HG03520 (cell line): ENCODE measurements at regions not wholly inside any gene's neighbourhood (a gene's known extent, or its start where the extent isn't known, plus 50 kb on each side); places are given as distances from the start of the nearest gene placed in this dataset.

Experiments used
- ATAC-seq: cut with Tn5 transposase; IDR thresholded peaks from one replicate; pipeline ENCODE4 v1.9.1; 2021; ENCODE audit warnings: mild to moderate bottlenecking, moderate library complexity; ENCODE audit not compliant: unreplicated experiment

DNA sequence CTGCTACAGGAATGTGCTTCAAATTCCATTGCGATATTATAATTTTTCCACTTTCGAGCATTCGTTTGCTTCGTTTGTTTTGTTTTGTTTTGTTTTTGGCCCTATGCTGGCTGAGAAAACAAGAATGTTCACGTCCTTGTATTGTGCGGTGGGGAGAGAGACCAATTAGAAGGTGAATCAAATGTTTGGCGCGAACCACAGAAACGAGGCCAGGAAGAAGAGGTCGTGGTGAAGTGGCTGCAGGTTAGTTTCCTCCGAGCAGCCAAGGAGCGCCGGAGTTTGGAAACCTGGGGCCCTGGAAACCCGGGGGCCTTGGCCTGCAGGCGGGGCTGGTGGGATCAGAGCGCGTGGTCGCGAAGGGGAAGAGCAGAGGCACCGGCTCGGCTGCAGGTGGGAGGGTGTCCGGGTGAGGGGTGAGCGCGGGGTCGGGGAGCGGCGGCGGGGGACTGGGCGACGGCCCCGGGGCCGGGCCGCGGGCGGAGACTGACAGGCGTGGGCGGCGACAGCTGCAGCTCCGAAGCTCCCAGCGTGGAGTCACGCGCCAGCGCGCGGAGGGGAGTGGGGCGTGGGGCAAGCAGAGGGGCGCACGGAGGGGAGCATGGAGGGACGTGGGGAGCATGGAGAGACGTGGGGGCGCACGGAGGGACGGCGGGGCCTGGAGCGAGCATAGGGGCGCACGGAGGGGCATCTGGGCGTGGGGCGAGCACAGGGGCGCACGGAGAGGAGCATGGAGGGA is 141.5 kb upstream of the PDE10A start:
- ATAC-seq = no peak

DNA sequence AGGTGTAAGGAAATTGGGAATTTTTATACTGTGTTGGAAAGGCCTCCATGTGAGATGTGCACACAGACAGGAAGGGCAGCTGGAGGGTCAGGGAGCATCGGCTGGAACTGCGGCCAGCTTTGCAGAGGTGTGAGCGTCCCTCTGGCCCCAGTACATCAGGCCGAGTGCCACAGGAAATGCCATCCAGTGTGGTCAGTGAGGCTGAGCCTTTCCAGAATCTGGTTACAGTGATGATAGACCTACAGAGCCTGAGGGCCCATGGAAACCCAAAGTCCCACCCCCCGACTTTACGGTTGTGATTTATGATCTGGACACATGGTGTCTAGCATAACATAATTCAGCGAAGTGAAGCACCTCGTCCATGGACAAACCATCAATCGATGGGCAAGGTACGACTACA is 137.3 kb upstream of the PDE10A start:
- no peak for ATAC-seq

DNA sequence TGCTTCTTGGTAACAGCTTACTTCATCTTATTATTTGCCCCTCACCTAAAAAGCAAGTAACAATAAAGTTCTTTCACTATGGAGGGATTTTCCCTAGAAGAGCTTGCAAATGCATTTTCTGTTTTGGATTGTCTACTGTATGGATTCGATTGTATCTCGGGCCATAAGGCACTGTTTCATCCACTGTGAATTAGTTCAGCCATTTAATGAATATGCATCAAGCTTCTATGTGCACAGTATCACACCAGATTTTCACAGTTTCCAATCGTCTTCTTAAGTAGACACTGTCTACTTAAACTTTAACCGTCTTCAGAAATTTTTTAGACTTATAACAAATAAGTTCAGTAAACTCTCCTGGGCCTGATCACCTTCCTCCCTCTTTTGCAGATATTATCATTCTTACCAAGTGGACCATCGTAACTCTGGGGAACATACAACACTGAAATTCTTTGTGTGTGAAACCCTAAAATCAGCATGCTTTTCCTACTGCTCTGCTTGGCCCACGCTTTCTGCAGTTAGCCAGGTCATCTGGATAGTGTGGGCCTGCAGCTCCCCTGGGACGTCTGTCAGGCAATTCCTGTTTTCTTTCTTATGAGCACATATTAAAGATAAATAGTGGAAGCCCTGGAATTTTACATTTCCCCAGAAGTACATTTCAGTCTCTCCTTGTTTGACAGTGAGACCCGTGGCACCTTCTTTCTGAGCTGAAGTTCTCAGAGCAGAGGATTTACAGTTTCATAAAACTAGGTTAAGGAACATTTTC is 136.5 kb upstream of the PDE10A start:
- no peak for ATAC-seq

DNA sequence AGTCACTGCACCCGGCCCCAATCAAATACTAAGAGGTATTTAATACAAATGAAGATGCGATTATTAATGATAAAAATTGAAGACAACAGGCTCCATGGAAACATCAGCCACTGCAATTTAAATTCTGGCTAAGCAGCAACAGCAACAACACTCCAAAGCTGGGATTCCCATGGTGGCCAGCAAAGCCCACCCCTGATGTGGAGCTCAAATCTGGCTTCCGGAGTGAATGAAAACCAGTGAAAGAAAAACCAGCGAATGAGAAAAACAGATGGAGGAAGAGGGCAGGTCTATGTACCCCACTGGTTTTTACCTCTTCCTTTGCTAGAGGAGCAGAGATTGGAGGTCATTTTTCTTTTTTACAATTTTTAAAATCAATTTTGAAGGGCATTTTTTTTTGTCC is 135.9 kb upstream of the PDE10A start:
- no peak for ATAC-seq

DNA sequence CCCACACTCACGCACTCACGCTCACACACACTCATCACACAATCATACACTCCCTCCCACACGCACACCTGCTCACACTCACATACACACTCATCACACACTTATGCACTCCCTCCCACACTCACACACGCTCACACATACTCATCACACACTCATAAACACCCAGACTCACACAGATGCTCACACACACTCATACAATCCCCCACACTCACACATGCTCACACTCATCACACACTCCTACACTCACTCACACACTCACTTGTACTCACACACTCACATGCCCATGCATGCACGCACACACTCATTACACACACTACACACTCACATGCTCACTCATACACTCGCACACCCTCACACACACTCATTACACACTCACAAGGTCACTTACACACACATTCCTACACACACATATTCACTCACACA is 131.1 kb upstream of the PDE10A start:
- ATAC-seq = no peak

DNA sequence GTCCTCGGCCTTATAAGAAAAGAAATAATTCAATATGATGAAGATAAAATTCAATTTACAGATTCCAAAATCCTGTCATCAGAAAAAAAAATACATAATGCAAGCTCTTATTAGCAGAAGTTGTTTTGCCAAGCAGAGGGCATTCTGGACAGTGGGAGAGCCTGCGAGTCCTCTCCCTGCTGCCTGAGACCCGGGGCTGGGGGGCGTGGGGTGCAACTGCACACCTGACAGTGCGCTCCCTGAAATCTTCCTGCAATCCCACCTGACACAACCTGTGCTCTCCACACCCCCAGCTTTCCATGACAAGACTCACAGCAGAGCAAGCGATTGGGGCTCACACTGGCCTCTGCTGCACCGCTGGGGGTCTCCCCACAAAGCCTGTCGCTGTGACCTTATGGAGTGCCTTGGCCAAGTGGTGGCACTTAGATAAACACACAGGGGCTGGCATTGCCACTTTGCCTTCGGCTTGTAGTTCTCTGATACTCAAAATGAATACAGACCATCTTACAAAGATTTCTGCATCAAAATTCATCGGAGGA is 130.3 kb upstream of the PDE10A start:
- ATAC-seq = no peak

DNA sequence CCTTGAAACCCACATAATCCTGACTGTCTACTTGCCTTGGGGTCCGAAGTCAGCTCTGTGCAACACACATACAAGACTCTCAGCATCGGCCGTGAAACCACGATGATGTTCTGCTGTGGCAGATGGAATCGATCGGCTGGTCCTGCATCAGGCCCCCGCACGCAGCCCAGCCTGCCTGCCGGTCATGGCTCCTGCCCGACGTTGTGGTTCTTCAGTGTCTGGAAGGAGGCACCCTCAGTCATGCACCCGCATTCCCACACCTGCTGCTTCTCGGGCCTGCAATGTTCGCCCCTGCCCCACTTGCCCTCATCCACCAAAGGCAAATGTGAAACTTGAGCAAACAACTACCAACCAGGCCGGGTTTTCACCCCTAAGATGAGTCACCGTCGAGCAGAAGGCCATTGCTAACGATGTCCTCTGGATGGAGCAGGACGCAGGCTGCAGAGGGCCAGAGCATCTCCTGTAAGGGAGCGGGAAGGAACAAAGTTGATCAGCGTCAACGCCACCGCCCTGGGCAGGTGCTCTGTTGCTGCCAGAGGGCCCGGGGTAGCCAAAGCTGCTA is 128.9 kb upstream of the PDE10A start:
- ATAC-seq = no peak

DNA sequence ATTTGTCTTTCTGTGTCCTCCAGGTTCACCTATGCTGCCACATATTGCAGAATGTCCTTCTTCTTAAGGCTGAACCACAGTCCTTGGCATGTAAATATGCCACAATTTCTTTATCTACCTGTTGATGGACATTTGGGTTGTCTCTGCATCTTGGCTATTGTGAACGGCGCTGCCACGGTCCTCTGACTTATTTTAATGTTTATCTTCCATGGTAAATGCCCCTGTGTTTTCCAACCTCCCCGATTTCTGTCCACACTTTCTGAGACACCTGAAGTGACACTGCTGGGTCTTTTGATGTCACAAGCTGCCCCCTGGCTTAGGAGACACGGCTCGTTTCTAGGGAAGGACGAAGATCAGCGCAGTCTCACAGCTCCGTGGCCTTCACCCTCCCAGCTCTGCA is 128.3 kb upstream of the PDE10A start:
- ATAC-seq = no peak

DNA sequence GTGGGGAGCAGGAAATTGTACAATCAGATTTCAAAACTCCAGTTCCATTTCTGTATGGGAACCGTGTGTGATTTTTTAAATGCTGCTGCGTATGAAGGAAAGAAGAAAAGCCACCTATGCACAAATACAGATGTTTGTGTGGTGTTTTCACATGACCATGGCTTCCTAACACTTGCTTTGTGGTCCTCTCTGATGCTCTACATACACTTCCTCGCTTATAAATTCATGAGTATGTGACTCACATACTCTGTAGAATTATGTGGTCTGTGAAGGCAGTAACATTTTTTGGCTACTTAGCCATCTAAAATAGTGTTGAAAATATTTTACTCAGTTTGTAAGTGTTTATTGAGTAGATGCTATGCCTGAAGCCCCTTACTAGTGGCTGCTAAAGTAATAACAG is 119.8 kb upstream of the PDE10A start:
- ATAC-seq = no peak

DNA sequence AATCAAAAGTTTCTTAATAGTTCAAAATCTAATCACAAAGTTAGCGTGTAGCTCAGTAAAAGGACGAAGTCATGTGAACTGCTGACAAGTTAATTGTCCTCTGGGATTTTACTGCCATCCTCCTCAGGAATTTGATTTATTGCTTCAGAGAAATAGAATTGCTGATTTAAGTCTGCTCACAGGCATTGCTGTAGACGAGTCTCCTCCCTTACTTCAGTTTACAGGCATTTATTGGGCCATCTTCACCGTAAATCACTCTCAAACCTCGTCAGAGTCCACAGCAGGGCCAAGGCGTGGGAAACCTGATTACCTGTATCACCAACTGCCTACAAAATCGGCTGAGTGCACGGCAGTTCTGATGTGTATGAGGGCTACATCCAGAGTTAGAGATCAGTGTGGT is 119.1 kb upstream of the PDE10A start:
- ATAC-seq = no peak

DNA sequence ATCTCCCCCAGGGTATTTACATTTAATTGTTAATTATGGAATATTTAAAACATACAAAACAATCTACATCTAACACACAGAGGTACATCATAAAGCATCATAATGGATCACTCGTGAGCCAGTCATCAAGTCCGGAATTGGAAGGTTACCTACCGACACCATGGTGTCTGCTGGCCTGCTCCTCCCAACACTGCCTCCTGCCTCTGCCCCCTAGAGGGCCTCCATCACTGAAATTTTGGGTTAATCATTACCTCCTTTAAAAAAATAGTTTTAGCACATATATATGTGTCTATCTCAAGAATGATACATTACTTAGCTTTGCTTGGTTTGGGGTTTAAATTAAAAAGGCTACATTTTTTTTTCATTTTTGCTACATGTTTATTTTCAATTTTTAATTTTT is 114.6 kb upstream of the PDE10A start:
- ATAC-seq = no peak

DNA sequence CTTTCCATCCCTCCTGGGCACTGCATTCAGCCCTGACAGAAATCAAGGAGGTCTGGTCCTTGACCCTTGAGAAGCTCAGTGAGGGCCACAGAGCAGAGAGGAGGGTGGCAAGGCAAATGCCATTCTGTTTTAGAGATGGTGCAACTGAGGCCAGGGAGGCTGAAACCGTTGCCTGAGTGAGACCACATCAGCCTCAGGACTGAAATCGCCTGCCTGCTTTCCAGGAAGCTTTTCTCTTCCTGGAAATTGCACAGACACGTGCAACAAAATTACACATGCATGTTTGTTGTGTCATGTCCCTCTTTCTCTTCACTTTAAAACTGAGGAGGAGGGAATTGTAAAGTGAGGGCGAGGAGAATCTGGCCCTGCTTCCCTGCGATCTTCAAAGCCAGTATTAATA is 113.7 kb upstream of the PDE10A start:
- no peak for ATAC-seq

DNA sequence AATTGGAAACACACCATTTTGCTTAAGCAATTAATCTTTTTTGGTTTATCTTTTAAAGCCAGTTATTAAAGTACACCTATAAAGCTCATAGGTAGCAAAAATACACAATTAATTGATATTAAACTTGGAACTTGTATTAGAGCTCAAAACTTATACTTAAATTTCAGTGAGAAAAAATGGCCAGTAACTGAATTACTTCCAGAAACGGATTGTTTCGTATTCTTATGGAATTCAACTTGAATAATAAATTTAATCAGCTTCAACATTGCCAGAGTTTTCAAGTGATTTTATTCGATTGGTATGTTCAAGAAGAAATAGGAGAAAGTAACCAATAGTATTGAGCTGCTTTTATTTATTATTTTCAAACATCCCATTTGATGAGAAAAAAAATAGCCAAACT is 112.7 kb upstream of the PDE10A start:
- no peak for ATAC-seq

DNA sequence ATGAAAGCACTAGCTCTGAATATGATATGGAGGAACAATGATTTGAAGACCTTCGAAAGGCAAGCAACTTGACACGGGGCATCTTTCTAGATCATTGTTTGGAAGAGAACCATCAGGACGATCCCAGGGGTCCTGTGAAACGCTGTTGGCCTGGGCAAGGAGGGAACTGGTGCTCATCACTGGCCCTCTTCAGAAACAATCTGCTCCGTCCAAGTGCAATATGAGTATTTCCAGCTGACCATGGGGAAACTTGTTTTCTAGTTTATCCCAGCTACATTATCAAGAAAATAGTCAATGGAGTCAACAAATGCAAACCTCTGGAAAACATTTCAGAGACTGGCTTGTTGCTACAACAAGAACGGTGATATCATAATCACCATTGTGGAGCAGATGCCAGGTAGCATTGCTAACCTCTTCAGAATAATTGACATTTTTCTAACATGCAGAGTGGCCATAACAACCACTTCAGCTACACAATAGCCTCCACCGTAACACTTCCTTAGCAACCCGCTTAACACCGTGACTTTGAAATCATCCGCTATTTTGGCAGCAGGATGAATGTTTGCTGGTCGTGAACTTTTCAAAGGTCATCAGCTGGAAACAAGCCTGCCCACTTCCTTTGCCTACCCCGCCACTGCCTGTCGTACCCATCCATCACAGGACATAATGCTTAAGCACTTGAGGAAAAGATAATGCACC is 112.0 kb upstream of the PDE10A start:
- no peak for ATAC-seq

DNA sequence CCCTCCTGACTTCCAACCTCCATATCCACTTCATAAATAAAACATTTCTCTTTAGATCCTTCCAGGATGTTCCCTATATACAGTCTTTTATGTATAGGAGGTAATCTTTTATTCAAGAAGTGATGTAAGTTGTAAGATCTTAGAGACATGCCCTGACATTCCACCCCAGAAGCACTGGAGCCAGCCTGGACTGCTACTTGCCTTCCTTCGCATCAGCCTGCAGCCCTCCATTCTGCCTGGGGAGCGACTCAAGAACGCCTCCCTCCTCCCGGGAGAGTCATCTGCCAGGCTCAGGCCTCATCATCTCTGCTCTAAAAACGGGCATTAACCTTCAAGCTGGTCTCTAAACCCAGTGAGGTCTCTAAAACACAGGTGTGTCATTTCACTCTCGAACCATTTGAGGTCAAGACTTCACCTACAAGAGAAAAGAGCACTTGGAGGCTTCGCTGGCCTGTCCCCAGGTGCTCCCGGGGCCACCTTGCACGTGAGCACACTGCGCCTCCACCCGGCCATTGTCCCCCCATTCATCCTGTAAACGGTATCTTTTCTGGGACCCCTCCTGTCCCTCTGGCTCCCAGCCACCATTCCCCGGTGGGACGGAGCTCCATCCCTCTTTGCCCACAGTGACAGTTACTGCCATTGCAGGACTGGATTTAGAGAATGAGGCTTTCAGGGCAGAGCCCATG is 107.5 kb upstream of the PDE10A start:
- ATAC-seq = no peak

DNA sequence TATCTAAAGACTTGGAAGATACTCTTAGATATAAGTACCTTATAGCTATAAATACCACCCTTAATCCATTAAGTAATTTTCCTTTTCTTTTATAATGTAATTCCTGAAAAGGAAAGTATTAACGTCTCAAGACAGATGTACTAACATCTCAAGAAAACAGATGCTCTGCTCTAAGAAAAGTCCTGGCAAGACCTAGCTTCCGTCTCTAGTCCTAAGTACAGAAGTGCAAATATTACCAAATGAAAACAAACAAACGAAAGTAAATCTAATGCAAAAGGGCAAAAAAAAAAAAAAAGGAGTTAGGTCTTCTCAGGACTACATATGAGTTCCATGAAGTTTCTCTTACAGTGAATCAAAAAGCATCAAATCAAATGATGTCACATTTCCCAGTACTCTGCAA is 106.8 kb upstream of the PDE10A start:
- ATAC-seq = no peak

DNA sequence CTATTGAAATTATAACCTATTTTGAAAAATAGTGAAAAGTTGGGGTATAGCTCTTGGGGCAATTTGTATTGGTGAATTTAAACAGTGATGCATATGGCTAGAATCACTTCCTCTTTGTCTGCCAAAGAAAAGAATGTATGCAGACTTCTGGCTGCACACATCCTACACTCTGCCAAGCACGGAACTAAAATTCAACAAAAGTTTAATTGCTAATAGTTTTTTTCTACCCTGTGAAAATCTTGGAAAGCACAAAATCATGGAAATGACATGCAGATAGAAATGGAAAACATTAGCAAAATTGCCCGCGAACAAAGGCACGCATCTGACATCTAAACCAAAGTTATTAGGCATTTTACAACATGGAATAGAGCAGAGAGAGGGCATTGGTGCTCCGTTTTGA is 106.4 kb upstream of the PDE10A start:
- no peak for ATAC-seq

DNA sequence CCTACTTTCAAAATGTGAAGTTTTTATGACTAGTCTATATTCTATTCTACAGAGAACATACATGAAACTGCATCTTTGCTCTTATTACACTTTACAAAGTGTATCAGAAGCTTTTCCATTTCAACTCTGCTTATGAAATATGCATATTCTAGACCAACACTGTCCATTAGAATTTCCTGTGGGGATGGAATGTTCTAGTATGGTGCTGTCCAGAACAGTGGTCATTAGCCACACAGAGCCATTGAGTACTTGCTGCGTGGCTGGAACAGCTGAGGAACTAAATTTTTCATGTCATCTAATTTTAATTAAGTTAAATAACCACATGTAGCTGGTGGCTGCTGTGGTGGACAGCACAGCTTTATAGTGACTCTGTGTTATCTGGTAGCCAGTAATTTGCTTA is 105.9 kb upstream of the PDE10A start:
- ATAC-seq = no peak

DNA sequence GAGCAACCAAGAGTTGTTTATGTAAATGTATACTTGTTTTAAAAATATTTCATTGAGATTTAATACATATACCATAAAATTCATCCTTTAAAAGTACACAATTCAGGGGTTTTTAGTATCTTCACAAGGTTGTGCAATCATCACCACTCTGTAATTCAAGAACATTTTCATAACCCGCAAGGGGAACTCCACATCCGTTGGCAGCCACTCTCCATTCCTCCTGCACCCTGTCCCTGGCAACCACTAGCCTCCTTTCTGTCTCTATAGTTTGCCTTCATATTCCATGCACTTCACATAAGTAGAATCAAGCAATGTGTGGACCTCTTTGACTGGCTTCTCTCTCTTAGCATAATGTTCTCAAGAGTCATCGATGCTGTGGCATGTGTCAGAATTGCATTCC is 104.2 kb upstream of the PDE10A start:
- ATAC-seq = no peak

DNA sequence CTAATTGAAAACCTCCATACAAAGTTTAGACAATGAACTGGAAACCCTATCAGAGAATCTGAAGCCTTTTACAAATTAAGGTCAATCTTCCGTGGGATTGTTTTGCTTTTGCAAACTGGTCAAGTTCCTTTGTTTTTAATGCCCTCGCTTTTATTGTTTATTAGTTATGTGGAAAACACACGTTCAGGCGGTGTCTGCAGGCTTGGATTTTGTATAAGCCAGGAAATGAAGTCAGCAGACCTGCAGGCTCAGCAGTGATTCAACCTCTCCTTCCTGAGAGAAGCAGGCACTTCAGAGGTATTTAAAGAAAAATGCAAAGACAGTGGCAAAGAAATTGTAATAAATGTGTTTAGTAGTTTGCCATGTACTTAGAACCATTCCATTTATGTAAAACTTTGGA is 103.4 kb upstream of the PDE10A start:
- no peak for ATAC-seq

DNA sequence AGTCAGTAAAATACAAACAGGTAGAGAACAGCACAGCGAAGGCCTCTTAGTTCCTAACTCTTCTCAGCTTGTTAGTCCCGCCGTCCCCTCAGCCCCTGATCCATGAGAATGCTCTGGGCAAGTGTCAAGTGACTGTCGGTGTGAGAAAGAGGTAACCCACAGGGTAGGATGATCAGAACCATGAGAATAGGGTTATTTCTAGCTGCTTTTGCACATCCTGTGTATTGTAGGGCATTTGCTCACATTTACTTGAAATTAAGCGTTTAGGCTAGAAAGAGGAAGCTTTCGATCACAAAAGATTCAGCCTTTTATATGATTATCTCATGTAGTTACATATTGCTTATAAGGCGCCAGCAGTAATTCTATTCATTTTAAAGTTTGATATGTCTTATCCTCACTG is 103.0 kb upstream of the PDE10A start:
- ATAC-seq = no peak
